Head of caudate nucleus (tissue), 42 donors: ENCODE measurements at regions not wholly inside any gene's neighbourhood (a gene's known extent, or its start where the extent isn't known, plus 50 kb on each side); places are given as distances from the start of the nearest gene placed in this dataset.

Experiments used
- DNase-seq, 42 donors: peaks; one replicate each; pipeline versions ENCODE4 v3.0.0 to v3.0.0-alpha.2; 2020 to 2021; ENCODE audit warnings: mixed read lengths in 7 of 42
- intact Hi-C: fragments of 100-400 bp; cut with DNase I; formaldehyde crosslinking; loops from one replicate; pipeline ENCODE4 v1.15.0; 2022

DNA sequence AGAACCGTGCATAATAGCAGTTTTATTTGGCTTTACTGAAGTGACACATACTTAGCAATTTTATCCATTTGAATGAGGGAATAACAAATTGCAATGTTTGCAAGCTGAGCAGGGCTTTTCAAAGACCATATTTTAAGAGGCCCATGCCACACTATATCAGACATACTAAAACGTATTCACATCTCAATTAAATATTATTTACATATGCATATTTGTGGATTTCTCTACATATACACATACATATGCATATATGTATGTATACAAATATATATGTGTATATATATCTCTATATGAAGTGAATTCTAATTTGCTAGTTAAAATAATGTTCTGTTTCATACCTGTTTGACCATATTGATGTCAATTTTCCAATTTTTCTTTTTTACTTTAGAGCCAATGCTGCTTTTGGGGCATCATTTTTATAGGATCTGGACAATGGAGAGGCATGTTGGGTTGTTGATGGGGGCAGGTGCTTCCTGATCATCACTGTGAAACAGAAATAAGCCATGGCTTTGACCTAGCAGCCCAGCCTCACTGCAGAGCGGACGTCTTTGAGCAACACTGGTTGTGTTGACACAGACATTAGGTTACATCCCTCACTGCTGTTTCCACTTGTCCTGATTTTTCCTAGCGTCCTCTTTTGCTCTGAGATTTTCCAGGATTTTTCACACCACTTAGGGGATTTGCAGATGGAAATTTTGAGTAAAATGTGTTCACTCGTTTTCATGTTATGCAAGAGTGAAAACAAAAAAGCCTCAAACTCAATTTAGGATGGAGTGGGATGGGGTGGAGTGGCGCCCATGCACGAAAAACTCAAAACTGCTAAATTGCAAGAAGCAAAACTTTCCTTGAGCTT is 56.9 kb downstream of the RDH14 start:
- no peak for DNase-seq
- intact Hi-C loops = no loop called here

DNA sequence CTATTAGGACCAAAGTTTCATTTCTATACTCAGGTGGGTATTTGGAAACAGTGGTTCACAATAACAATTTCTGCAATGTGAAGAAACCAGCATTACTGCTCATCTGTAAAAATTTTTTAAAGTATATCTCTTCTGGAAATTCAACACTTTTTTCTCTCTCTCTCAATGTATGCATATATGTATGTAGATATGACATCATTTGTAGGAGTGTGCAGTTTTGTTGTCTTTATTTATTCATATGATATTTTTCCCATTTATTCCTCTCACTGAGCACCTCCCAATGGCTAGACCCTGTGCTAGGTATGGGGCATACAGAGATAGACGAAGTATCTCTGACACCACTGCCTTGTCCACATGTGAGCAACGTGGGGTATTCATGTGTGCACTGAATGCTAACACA is 58.3 kb downstream of the RDH14 start:
- no peak for DNase-seq
- intact Hi-C loops = no loop called here

DNA sequence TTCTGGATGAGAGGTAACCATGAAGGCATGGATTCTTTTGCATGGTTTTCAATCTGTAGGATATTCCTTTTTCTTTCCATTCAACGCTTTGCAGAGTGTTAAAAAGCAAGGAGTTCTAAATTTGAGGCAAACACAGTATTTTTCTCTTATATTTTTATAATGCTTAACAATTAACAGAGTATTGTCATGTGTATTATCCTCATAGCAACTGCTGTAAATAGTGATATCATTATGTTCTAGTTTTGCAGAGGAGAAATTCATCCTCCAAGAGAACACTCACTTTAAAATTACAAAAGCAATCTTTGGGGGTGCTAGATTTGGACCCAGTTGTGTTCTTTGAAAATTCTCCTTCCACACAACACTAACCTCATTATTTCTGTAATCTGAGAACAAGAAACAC is 58.7 kb downstream of the RDH14 start:
- intact Hi-C loops = no loop called here
- DNase-seq = no peak

DNA sequence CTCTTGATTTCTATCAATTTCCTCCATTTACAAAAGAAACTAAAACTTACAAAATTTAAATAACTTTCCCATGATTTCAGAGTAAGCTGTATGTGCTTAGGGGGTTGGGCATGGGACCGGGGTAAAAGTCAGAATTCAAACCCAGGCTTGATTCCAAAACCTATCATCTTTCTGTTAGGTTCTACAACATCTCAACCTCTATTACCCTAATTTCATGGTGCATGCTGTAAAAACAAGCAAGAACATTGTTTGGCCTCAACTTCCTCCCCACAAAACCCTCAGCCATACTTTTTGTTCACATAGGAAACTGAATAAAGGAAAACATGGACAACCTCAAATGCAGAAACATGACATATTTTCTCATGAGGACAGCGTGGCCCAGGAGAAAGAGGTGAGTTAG is 59.3 kb downstream of the RDH14 start:
- intact Hi-C loops = no loop called here

DNA sequence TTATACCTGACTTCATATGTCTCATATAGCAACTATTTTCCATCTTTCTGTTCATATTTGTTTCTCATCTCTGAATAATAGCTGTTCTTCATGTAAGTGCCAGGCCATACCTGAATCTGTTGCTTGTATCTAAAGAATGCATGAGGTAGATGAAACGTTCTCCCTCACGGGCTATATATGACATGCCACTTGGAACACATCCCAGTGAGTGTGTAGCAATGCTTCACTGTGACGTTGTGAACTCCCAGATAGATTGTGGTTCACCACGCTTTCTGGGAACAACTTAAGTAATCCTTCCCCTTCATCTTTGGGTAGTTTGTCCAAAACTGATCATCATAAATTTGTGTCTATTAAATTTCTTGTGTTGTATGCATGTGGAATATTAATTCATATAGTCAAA is 60.1 kb downstream of the RDH14 start:
- intact Hi-C loops = no loop called here
- DNase-seq = no peak

More for the DNA sequence above, 59.3 kb downstream of the RDH14 start:
- DNase-seq = no peak

DNA sequence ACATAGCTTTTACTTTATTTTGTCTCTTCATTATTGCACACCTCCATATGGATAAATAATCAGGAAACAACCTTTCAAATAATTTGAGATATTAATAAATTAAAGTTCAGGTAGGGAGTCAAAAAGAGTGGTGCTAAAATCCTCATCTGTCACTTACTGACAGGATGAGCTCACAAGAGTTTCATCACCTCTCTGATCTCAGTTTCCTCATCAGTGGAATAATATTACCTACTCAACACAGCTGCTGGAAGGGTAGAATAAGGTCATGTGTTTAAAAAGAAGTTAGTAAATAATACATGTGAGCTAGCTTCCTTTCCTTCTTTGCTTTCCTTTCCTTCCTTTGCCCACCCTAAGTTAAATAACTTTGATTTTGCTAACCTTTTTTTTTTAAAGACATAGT is 61.9 kb downstream of the RDH14 start:
- DNase-seq = no peak
- intact Hi-C loops = no loop called here

DNA sequence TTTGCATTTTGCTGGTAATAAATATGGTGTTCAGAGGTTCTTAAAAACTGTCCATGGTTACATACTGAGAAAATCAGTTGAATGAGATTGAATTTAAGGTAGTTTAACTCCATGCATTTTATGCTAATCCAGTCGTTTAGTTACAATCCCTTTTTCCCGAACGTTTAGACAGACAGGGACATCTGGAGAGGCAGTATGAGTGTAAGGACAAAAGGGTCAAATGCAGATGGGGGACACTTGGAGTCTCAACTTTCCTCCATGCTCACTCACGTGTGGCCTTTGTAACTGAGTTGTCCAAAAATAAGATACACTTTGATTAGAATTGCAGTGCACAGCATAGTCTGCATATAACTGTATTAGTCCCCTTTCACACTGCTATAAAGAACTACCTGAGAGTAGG is 63.9 kb downstream of the RDH14 start:
- DNase-seq = no peak
- intact Hi-C loops = no loop called here

DNA sequence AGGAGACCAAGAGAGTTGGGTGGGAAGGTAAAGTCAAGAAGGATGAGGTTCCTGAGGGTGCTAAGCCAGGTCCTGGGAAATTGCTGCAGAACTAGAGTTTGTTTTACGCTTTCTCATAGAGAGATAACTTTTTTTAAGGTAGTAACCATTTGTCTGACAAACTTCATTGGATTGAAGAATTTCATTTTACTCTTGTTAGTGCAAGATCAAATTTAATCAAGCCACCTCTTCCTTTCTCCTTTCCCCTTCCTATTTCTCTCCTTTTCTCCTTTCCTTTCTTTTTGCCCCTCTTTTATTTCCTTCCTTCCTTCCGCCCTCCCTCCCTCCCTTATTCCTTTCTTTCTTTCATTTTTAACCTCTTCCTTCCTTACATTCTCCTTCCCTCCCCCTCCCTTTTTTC is 65.4 kb downstream of the RDH14 start:
- DNase-seq = no peak
- intact Hi-C loops = no loop called here

DNA sequence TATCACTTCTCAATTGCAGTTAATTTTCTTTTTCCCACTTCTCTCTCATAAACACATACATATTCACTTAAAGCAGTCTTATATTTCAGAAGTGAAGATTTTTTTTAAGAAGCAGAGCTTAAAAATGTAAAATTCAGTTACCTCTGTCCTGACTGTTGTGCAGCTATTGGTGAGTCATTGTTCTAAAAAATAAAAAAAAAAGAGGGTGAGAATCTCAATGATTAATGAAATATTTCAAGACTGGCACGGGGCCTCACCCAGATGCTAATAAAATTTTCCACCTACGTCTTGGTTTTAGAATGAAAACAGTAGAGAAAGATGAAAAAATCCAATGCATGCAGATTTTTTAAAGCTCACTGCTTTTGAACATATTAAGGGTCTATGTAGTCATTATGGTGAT is 67.7 kb downstream of the RDH14 start:
- intact Hi-C loops = no loop called here
- no peak for DNase-seq

DNA sequence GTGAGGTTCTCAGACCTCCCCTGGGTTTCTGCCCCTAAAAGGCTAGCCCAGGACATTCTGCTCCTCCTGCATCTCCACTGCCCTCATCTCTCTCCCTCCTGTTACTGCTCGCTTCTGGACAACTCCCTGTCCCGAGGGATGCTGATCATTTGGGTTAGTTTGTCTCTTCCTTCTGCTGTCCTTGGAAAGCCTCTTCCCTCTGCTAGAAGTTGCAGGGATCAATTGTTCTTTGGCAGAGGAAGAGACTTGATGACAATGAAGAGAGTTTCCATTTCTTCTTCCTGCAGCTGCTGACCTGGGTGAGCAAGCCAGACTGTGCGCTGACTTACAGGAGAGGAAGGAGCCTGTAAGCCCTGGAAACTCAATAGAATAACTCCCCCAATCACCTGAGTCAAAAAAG is 68.9 kb downstream of the RDH14 start:
- no peak for DNase-seq

DNA sequence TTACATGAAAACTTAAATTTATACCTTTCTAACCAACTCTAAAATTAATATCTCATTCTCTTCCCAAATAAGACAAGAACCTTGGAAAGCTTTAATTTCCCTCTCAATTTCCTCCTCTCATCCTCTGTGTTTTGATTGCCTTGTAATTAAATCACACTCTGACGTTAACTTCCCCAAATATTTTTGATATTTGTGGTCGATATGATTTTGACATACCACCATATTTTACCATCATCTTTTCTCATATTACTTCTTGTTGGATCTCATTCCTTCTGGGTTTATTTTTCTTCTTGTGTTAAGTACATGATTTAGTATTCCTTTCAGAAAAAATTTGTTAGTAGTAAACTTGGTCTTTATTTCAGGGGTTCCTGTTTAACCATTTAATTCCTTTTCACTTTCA is 69.6 kb downstream of the RDH14 start:
- DNase-seq = no peak
- intact Hi-C loops = no loop called here

More for the DNA sequence above, 68.9 kb downstream of the RDH14 start:
- intact Hi-C loops = no loop called here

DNA sequence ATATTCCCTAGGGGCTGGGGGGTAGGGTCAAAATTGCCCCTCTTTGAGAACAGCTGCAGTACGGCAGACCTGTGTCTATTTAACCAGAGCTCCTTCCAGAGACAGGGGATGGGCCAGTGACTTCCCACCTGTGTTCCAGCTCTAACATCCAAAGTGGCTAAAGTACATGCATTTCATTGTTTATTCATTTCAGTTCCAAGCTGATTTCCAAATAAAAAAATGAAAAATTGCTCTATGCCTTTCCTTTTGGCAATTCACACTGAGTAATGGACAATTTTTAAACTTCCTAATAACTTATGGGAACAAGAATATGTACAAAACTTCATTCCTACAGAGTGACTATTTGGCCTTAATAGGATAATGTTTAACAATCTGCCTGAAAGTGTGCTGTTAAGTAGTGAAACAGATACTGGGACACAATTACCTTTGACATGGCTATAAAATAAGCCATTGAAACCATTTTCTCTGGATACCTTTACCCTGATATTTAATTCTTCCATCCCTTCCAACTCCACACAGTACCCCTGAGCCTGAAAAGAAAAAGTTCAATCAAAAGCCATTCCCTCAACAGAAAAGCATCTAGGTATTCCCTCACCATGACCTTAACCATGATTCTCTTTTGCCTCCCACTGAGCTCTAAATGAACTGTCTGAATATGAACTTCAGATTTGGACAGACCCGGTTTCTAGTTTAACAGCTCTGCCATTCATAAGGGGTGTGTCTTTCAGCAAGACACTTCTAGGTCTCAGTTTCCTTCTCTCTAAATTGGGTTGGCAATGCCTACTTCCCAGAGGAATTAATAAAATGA is 73.1 kb downstream of the RDH14 start:
- DNase-seq = no peak
- intact Hi-C loops = no loop called here

DNA sequence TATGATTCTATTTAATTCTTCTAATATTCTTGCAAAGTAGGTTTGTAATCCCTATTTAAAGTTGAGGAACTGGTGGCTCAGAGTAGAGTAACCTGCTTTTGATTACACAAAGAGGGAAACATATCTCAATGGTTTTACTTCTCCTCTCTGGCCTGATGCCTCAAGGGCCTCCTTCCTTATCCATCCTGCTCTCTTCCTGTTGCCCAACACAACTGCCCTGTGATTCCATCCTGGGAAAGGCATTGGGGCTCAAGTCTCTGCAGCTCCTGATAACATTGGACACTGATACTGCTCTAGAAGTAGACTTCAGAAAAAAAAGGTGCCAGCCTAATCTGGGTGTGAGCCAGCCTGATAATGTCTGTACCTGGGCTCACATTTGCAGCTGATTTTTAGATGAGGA is 75.8 kb downstream of the RDH14 start:
- intact Hi-C loops = no loop called here
- no peak for DNase-seq

DNA sequence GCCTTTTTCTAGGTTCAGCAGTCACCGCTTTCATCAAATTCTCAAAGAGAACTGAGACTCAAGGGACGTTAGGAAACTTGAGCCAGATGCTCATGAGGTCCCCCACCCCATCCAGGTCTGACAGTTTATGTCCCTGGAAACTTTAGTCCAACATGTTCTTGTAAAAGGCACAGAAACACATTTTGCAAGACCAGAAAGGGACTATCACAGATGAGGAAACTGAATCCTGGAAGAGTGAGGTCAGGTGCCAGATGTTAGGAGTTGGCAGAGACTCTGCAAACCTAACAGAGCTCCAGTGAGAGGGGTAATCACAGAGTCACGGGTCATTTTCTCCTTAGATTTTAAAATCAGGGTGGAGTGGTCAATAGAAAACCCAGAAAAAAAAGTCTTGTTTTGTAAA is 76.6 kb downstream of the RDH14 start:
- DNase-seq = no peak
- intact Hi-C loops = no loop called here

DNA sequence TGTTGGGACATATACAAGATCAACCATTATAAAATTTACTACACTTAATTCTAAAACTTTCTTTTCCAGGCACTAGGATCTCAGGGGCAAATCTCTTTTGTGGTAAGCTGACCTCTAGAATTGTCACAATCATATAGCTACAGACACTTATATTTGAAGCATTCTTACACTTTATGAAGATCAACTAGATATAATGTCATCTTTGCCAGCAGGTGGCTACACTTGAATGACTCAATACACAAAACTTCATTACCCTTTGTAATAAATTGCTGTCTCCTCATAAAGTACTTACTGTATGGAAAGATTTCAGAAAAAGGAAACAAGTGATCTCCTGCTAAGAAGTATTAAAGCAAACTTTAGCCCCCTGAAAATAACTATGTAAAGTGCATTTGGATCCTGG is 77.8 kb downstream of the RDH14 start:
- intact Hi-C loops = no loop called here
- DNase-seq = no peak

DNA sequence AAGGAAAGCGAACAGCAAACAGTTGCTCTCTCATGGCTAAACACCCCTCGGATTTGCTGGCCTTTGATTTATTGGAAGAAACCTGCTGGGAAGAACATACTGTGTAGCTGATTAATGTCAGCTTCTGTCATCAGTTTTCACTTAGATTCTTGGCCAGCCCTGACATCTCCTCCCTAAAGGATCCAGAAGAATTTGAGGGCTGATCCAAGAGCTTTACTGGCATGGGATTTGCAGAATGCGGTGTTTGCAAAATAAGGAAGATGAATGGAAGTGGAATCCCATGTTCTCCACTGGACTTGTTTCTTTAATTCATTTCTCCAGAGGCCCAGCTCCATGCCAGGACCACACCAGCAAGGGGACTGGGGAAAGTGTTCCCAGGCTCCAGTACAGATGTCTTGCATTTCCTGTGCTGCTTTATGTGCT is 80.5 kb downstream of the RDH14 start:
- no peak for DNase-seq
- intact Hi-C loops = no loop called here

DNA sequence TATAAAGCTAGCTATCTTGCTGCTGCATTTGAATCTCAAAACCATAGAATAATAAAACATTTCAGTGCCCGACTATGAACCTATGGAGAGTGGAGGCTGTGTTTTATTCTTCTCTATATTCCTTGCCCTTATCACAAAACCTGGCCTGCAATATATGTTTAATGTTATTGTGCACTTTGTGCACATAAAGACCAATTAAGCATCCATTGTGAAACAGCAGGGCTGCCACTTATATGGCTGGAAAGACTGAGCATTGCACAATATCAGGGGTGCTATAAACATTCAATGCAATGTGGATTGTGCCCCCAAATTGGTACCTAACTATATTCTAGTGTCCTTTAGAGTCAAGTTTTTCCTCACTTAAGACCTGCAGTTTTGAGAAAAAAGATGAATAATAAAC is 83.2 kb downstream of the RDH14 start:
- no peak for DNase-seq
- intact Hi-C loops = no loop called here

DNA sequence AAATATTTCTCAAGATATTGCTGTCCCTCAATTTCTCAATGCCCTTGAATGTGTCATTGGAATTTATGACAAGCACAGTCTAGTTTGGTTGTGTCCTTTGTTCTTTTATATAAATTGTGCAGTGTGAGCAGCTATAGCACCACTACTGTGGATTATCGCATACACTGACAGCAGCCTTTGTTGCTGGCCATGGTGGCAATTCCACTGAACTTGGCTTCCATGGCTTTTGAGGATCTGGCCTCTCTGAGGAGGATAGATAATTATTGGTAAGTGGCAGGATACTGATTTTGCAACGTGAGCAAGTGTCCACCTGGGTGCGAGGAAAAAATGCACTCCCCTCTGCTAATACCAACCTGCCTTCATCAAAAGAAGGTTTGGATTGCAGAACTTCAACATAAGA is 84.0 kb downstream of the RDH14 start:
- intact Hi-C loops = no loop called here
- DNase-seq = no peak

DNA sequence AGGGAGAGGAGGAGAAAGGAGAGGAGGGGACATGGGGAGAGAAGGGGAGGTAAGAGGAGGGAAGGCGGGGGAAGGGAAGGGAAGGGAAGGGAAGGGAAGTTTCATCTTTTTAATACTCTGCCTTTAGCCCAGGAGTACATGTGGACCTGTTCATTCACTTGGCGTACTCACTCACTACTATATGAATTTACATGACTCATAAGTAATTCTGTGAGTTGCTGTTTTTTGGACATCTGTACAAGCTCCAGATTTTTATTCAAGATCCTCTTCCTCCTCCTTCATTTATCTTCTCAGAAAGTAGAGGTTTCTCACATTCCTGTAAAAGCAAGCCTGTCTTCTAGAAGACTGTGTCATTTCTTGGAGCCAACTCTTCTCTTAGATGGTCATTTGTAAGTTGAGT is 84.6 kb downstream of the RDH14 start:
- intact Hi-C loops = no loop called here
- DNase-seq = no peak

DNA sequence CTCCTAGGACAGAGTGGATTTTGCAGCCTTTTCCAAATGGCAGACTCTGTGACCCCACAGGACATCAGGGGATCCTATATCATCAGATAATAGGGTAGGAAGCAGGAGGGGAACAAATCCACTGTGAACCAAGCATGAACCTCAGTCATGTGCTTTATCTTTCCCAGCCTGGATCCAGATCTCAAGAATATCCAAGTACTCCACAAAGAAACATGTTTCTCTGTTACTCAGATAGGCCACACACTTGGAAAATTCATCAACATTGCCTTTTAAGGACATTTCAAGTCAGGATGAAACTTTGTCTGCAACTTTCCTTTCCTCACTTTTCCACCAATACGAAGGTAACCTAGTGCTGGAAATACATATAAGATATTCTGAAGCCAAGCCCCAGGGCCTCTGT is 85.8 kb downstream of the RDH14 start:
- DNase-seq = no peak
- intact Hi-C loops = no loop called here
